ENCODE measurements at regions not wholly inside any gene's neighbourhood (a gene's known extent, or its start where the extent isn't known, plus 50 kb on each side); places are given as distances from the start of the nearest gene placed in this dataset.

GRCh38 chr5:120396186-120396585, 67.9 kb upstream of the PRR16 start:
- H2AFZ ChIP-seq (ENCODE audit: low read depth, low read length) = no peak overlapping the region
- no peak for ATAC-seq (ENCODE audit: insufficient read depth, low read depth)
- H3K9me3 ChIP-seq (ENCODE audit: insufficient read depth, low read length, severe bottlenecking) = peaks cover 17% of the 10 kb centered on the region
- no peak overlapping the region for H3K27ac ChIP-seq (ENCODE audit: low read length)
- no peaks in the 10 kb centered on the region for H4K20me1 ChIP-seq (ENCODE audit: insufficient read depth, low read length)
- H3K9ac ChIP-seq (ENCODE audit: low read depth, low read length) = no peak overlapping the region
- H3K4me1 ChIP-seq (ENCODE audit: insufficient read depth, low read length) = no peaks in the 10 kb centered on the region
- TF ChIP-seq EZH2 (IDR thresholded peaks at IDR 0.05; ENCODE audit: borderline replicate concordance, low read depth, low read length, severe bottlenecking) (no peak), CTCF (IDR thresholded peaks at IDR 0.05; ENCODE audit: borderline replicate concordance, extremely low read depth, low read length, poor library complexity, severe bottlenecking) (no peak)
- no peak overlapping the region for H3K4me2 ChIP-seq (ENCODE audit: insufficient read depth, low read length)
- no peaks in the 10 kb centered on the region for H3K27me3 ChIP-seq (ENCODE audit: insufficient read depth, low read length, poor library complexity)
- H3K36me3 ChIP-seq (ENCODE audit: insufficient read depth, low read length) = no peaks in the 10 kb centered on the region
- no peak overlapping the region for H3K4me3 ChIP-seq (ENCODE audit: low read depth in 1 of 2, low read length in 2 of 2)
- no peaks in the 10 kb centered on the region for H3K79me2 ChIP-seq (ENCODE audit: insufficient read depth, low read length)
- DNase-seq = no peak

GRCh38 chr5:120400356-120400755, 63.7 kb upstream of the PRR16 start:
- Histone ChIP-seq H3K9me3 (ENCODE audit: insufficient read depth, low read length, severe bottlenecking) (peaks cover 17% of the 10 kb centered on the region), H3K27me3 (ENCODE audit: insufficient read depth, low read length, poor library complexity) (no peaks in the 10 kb centered on the region), H3K4me3 (ENCODE audit: low read depth in 1 of 2, low read length in 2 of 2) (no peak overlapping the region), H4K20me1 (ENCODE audit: insufficient read depth, low read length) (no peaks in the 10 kb centered on the region), H3K36me3 (ENCODE audit: insufficient read depth, low read length) (no peaks in the 10 kb centered on the region), H3K9ac (ENCODE audit: low read depth, low read length) (no peak overlapping the region), H2AFZ (ENCODE audit: low read depth, low read length) (no peak overlapping the region), H3K4me1 (ENCODE audit: insufficient read depth, low read length) (no peaks in the 10 kb centered on the region), H3K4me2 (ENCODE audit: insufficient read depth, low read length) (no peak overlapping the region), H3K27ac (ENCODE audit: low read length) (no peak overlapping the region), H3K79me2 (ENCODE audit: insufficient read depth, low read length) (no peaks in the 10 kb centered on the region)
- no peak for DNase-seq
- ATAC-seq (ENCODE audit: insufficient read depth, low read depth) = no peak
- no peak for TF ChIP-seq CTCF (IDR thresholded peaks at IDR 0.05; ENCODE audit: borderline replicate concordance, extremely low read depth, low read length, poor library complexity, severe bottlenecking)
- no peak for TF ChIP-seq EZH2 (IDR thresholded peaks at IDR 0.05; ENCODE audit: borderline replicate concordance, low read depth, low read length, severe bottlenecking)

GRCh38 chr5:120402606-120403005, 61.5 kb upstream of the PRR16 start:
- no peaks in the 10 kb centered on the region for H3K36me3 ChIP-seq (ENCODE audit: insufficient read depth, low read length)
- ATAC-seq (ENCODE audit: insufficient read depth, low read depth) (no peak), DNase-seq (no peak)
- TF ChIP-seq CTCF (IDR thresholded peaks at IDR 0.05; ENCODE audit: borderline replicate concordance, extremely low read depth, low read length, poor library complexity, severe bottlenecking) = no peak
- TF ChIP-seq EZH2 (IDR thresholded peaks at IDR 0.05; ENCODE audit: borderline replicate concordance, low read depth, low read length, severe bottlenecking) = no peak
- H3K79me2 ChIP-seq (ENCODE audit: insufficient read depth, low read length) = no peaks in the 10 kb centered on the region
- peaks cover 20% of the 10 kb centered on the region for H3K9me3 ChIP-seq (ENCODE audit: insufficient read depth, low read length, severe bottlenecking)
- no peak overlapping the region for H3K4me3 ChIP-seq (ENCODE audit: low read depth in 1 of 2, low read length in 2 of 2)
- H3K9ac ChIP-seq (ENCODE audit: low read depth, low read length) = no peak overlapping the region
- no peak overlapping the region for H3K27ac ChIP-seq (ENCODE audit: low read length)
- H4K20me1 ChIP-seq (ENCODE audit: insufficient read depth, low read length) = no peaks in the 10 kb centered on the region
- H2AFZ ChIP-seq (ENCODE audit: low read depth, low read length) = no peak overlapping the region
- H3K27me3 ChIP-seq (ENCODE audit: insufficient read depth, low read length, poor library complexity) = no peaks in the 10 kb centered on the region
- no peak overlapping the region for H3K4me2 ChIP-seq (ENCODE audit: insufficient read depth, low read length)
- H3K4me1 ChIP-seq (ENCODE audit: insufficient read depth, low read length) = no peaks in the 10 kb centered on the region
